ENCODE measurements at regions not wholly inside any gene's neighbourhood (a gene's known extent, or its start where the extent isn't known, plus 50 kb on each side); places are given as distances from the start of the nearest gene placed in this dataset.

- no peak overlapping the region for H2AFZ ChIP-seq (ENCODE audit: control insufficient read depth, low read length)
- TF ChIP-seq, protein P1, sequence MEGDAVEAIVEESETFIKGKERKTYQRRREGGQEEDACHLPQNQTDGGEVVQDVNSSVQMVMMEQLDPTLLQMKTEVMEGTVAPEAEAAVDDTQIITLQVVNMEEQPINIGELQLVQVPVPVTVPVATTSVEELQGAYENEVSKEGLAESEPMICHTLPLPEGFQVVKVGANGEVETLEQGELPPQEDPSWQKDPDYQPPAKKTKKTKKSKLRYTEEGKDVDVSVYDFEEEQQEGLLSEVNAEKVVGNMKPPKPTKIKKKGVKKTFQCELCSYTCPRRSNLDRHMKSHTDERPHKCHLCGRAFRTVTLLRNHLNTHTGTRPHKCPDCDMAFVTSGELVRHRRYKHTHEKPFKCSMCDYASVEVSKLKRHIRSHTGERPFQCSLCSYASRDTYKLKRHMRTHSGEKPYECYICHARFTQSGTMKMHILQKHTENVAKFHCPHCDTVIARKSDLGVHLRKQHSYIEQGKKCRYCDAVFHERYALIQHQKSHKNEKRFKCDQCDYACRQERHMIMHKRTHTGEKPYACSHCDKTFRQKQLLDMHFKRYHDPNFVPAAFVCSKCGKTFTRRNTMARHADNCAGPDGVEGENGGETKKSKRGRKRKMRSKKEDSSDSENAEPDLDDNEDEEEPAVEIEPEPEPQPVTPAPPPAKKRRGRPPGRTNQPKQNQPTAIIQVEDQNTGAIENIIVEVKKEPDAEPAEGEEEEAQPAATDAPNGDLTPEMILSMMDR (optimal IDR thresholded peaks at IDR 0.05 in 1 of 3, IDR thresholded peaks at IDR 0.05 in 1 of 3, conservative IDR thresholded peaks at IDR 0.05 in 1 of 3; ENCODE audit: extremely low read depth in 1 of 3, insufficient read depth in 2 of 3, low read length in 3 of 3): no peak
- no peak for TF ChIP-seq EZH2 (IDR thresholded peaks at IDR 0.05; ENCODE audit: low read length)
- H3K36me3 ChIP-seq (ENCODE audit: control insufficient read depth in 2 of 2, extremely low read depth in 1 of 2, insufficient read depth in 2 of 2, low read length in 2 of 2): no peaks in the 10 kb centered on the region
- no peak overlapping the region for H3K27ac ChIP-seq (ENCODE audit: control insufficient read depth, insufficient read depth, low read length)
- H3K79me2 ChIP-seq (ENCODE audit: control insufficient read depth, insufficient read depth, low read length): no peaks in the 10 kb centered on the region
- DNase-seq (ENCODE audit: low read depth, low spot score): no peak
- H4K20me1 ChIP-seq (ENCODE audit: control insufficient read depth, extremely low read depth, insufficient read depth, low read length): no peaks in the 10 kb centered on the region
- dilution Hi-C loops (cut with MboI; ENCODE audit: extremely low pct_ligation_motif_present, low sequenced_read_pairs): no loop called here
- no peak overlapping the region for H3K9ac ChIP-seq (ENCODE audit: control insufficient read depth, extremely low read depth, insufficient read depth, low read length)
- no peak overlapping the region for H3K4me3 ChIP-seq (ENCODE audit: control insufficient read depth in 2 of 3, extremely low read depth in 1 of 3, insufficient read depth in 2 of 3, low read depth in 1 of 3, low read length in 3 of 3)
- FAIRE-seq: no peak
- no peaks in the 10 kb centered on the region for H3K9me3 ChIP-seq (ENCODE audit: control insufficient read depth, low read depth, low read length)
- no peaks in the 10 kb centered on the region for H3K9me1 ChIP-seq (ENCODE audit: control insufficient read depth, extremely low read depth, insufficient read depth, low read length)
- no peak overlapping the region for H3K4me2 ChIP-seq (ENCODE audit: control insufficient read depth, extremely low read depth, insufficient read depth, low read depth, low read length)
- H3K27me3 ChIP-seq (ENCODE audit: control insufficient read depth, extremely low read depth, insufficient read depth, low read length): no peaks in the 10 kb centered on the region
- no peaks in the 10 kb centered on the region for H3K4me1 ChIP-seq (ENCODE audit: control insufficient read depth, extremely low read depth, insufficient read depth, low read length)
These were observed 213.5 kb upstream of the TAPT1 start for GRCh38 chr4:16439768-16440167.

DNA sequence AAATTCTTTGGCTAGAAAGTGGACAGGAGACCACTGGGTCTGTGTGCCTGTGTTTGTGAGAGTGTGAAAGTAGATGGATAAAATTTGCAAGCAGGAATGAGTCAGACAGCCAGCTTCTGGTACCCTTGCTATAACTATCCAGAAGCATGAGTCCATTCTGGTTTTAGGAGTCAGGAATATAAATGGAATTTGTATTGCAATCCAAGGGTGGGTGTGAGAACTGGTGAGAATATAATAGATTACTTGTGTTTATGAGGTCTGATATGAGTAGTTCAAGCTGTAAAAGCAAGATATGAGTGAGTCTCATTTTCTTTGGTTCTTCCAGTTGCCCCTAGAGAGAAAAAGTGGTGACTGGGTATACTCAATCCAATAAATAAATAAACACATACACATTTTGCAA lies 212.7 kb upstream of the TAPT1 start:
- Histone ChIP-seq H3K27ac (ENCODE audit: control insufficient read depth, insufficient read depth, low read length) (no peak overlapping the region), H3K4me1 (ENCODE audit: control insufficient read depth, extremely low read depth, insufficient read depth, low read length) (no peaks in the 10 kb centered on the region), H3K9me1 (ENCODE audit: control insufficient read depth, extremely low read depth, insufficient read depth, low read length) (no peaks in the 10 kb centered on the region), H2AFZ (ENCODE audit: control insufficient read depth, low read length) (no peak overlapping the region), H3K9ac (ENCODE audit: control insufficient read depth, extremely low read depth, insufficient read depth, low read length) (no peak overlapping the region), H4K20me1 (ENCODE audit: control insufficient read depth, extremely low read depth, insufficient read depth, low read length) (no peaks in the 10 kb centered on the region), H3K4me3 (ENCODE audit: control insufficient read depth in 2 of 3, extremely low read depth in 1 of 3, insufficient read depth in 2 of 3, low read depth in 1 of 3, low read length in 3 of 3) (no peak overlapping the region), H3K79me2 (ENCODE audit: control insufficient read depth, insufficient read depth, low read length) (no peaks in the 10 kb centered on the region), H3K4me2 (ENCODE audit: control insufficient read depth, extremely low read depth, insufficient read depth, low read depth, low read length) (no peak overlapping the region), H3K36me3 (ENCODE audit: control insufficient read depth in 2 of 2, extremely low read depth in 1 of 2, insufficient read depth in 2 of 2, low read length in 2 of 2) (no peaks in the 10 kb centered on the region), H3K9me3 (ENCODE audit: control insufficient read depth, low read depth, low read length) (no peaks in the 10 kb centered on the region), H3K27me3 (ENCODE audit: control insufficient read depth, extremely low read depth, insufficient read depth, low read length) (no peaks in the 10 kb centered on the region)
- FAIRE-seq (no peak), DNase-seq (ENCODE audit: low read depth, low spot score) (no peak)
- no peak for TF ChIP-seq EZH2 (IDR thresholded peaks at IDR 0.05; ENCODE audit: low read length)
- TF ChIP-seq, protein P1 (optimal IDR thresholded peaks at IDR 0.05 in 1 of 3, IDR thresholded peaks at IDR 0.05 in 1 of 3, conservative IDR thresholded peaks at IDR 0.05 in 1 of 3; ENCODE audit: extremely low read depth in 1 of 3, insufficient read depth in 2 of 3, low read length in 3 of 3): no peak
- dilution Hi-C loops (cut with MboI; ENCODE audit: extremely low pct_ligation_motif_present, low sequenced_read_pairs): no loop called here
